GM12875 (cell line): ENCODE measurements at regions not wholly inside any gene's neighbourhood (a gene's known extent, or its start where the extent isn't known, plus 50 kb on each side); places are given as distances from the start of the nearest gene placed in this dataset.

Experiments
- H3K4me3 ChIP-seq: one replicate; pipeline ENCODE4 v1.5.1; 2011; ENCODE audit warnings: low read depth, low read length, control low read depth
- TF ChIP-seq, protein P1 (sequence below): IDR thresholded peaks from 2 replicates; pipeline ENCODE4 v1.5.1; 2011; ENCODE audit warnings: low read depth, mild to moderate bottlenecking, control low read depth, inconsistent platforms, low read length, moderate library complexity, borderline replicate concordance; ENCODE audit not compliant: insufficient read depth

DNA sequence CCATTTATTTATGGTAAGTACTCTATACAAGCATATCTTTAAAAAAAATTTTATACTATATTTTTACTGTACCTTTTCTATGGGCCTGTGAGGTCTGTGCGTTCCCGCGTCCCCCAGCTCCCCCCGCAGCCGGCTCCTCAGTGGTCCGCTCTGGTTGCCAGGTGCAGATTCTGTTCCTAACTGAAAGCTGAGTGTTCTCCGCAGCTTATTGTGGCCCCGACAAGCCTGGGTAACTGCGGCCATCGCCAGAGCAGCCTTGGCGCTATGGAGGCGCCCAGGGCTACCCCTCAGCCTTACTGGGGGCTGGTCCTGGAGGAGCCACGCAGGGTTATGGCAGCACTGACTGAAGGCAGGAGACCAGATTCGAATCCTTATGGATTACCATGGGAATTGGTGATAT is 896.8 kb downstream of the PCDH17 start:
- H3K4me3 ChIP-seq: no peak overlapping the region
- TF ChIP-seq, protein P1, sequence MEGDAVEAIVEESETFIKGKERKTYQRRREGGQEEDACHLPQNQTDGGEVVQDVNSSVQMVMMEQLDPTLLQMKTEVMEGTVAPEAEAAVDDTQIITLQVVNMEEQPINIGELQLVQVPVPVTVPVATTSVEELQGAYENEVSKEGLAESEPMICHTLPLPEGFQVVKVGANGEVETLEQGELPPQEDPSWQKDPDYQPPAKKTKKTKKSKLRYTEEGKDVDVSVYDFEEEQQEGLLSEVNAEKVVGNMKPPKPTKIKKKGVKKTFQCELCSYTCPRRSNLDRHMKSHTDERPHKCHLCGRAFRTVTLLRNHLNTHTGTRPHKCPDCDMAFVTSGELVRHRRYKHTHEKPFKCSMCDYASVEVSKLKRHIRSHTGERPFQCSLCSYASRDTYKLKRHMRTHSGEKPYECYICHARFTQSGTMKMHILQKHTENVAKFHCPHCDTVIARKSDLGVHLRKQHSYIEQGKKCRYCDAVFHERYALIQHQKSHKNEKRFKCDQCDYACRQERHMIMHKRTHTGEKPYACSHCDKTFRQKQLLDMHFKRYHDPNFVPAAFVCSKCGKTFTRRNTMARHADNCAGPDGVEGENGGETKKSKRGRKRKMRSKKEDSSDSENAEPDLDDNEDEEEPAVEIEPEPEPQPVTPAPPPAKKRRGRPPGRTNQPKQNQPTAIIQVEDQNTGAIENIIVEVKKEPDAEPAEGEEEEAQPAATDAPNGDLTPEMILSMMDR: no peak

GRCh38 chr13:58531614-58532013 is 900.1 kb downstream of the PCDH17 start:
- TF ChIP-seq, protein P1: no peak
- H3K4me3 ChIP-seq: no peak overlapping the region

DNA sequence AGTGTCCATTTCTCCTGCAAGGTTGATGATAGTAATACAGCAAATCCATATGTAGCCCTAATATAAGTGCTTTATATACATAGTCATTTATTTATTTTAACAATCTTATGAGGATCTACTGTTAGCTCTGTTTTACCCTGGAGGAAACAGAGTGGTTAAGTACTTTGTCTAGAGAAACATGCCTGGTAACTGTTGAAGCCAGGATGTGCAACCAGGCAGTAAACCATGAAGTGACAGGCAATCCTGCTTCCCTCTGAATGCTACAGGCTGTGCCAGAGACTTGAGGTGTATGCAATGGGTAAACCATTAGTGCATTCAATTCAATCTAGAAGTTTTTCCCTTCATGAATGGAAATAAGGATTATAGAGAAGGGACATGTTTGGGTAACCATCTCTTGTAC is 911.0 kb downstream of the PCDH17 start:
- TF ChIP-seq, protein P1: no peak
- H3K4me3 ChIP-seq: no peak overlapping the region

GRCh38 chr13:58547419-58547818 is 915.9 kb downstream of the PCDH17 start:
- no peak overlapping the region for H3K4me3 ChIP-seq
- TF ChIP-seq, protein P1: no peak

DNA sequence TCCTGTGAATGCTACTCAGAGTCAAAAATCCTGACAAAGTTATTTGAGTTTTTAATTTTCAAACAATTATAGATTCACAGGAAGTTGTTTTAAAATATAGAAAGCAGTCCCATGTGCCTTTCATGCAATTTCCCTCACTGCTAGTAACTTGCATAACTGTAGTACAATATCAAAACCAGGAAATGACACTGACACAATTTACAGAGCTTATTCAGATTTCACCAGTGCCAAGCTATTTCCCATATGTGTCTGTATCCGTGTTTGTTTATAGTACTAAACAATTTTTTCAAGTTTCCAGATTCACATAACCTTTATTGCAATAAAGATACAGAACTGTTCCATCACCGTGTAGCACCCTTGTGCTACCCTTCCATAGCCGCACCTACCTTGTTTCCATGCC is 934.6 kb downstream of the PCDH17 start:
- TF ChIP-seq, protein P1: no peak
- no peak overlapping the region for H3K4me3 ChIP-seq

DNA sequence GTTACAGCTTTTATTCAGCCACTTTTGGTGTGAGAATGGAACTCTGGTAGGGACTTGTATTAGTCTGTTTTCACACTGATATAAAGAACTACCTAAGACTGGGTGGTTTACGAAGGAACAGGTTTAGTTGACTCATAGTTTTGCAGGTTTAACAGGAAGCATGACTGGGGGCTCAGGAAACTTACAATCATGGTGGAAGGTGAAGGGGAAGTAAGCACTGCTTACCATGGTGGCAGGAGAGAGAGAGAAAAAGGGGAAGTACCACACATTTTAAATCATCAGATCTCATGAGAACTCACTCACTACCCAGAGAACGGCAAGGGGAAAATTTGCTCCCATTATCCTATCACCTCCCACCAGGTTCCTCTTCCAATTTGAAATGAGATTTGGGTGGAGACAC is 942.2 kb downstream of the PCDH17 start:
- H3K4me3 ChIP-seq: no peak overlapping the region
- TF ChIP-seq, protein P1: no peak

GRCh38 chr13:58574791-58575190 is 943.2 kb downstream of the PCDH17 start:
- TF ChIP-seq, protein P1: no peak

More at GRCh38 chr13:58574791-58575190, 943.2 kb downstream of the PCDH17 start:
- H3K4me3 ChIP-seq: no peak overlapping the region
